Esophagus muscularis mucosa (tissue), 3 donors: ENCODE measurements at regions not wholly inside any gene's neighbourhood (a gene's known extent, or its start where the extent isn't known, plus 50 kb on each side); places are given as distances from the start of the nearest gene placed in this dataset.

Experiments
- CTCF ChIP-seq, 3 experiments: fragments of 200-600 bp in 2 of 3; fragments of 450-650 bp in 1 of 3; sonication (generic) in 2 of 3; IDR thresholded peaks; one replicate each; pipeline ENCODE4 v1.5.1; 2017 to 2019; ENCODE audit warnings: antibody characterized with exemption in 3 of 3, mild to moderate bottlenecking in 2 of 3, moderate library complexity in 1 of 3
- POLR2AphosphoS5 ChIP-seq, 2 donors: sonication (generic); formaldehyde crosslinking; IDR thresholded peaks; one replicate each; pipeline ENCODE4 v1.6.1; 2017; ENCODE audit warnings: antibody characterized with exemption in 2 of 2

DNA sequence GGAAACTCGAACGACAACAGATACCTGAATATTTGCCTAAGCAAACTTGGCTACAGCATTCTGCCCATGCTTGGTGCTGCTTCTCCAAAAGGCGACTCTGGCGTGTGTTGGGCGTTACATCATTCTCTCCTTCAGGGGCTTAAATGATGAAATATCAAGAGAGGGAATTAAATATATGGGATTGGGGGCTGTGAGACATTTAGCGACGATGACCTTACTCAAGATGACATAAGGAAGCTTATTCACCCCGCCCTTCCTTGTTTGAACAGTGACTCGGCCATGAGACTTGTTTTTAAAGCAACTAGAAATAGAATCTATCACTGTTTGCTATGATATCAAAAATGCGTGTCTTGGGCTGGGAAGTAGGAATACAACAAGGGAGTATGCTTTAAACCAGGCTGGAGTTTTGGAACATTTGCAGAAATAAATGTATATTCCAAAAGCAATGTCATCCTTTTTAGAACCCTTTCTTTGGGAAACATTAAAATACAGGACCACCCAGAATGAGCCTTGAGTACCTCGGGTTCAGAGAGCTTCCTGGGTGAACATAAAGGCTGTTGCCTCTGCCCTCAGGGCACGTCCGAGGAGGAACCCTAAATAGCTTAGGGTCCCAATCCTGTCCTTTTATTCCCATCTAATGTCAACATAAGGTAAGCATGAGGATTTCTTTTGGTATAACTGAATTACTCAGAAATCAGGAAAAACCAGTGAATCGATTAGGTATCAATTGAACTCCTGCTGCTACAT is 123.3 kb upstream of the SLC45A1 start:
- TF ChIP-seq CTCF (IDR thresholded peaks at IDR 0.05) (no peak), POLR2AphosphoS5 (IDR thresholded peaks at IDR 0.05) (no peak)
